Upper lobe of left lung (tissue), 6 donors: ENCODE measurements at regions not wholly inside any gene's neighbourhood (a gene's known extent, or its start where the extent isn't known, plus 50 kb on each side); places are given as distances from the start of the nearest gene placed in this dataset.
"Not testable (repeated sequence)": the region's sequence is repeated elsewhere in the genome, so short reads cannot be mapped to it uniquely, and the experiment has no call there.

Source experiments
- ATAC-seq, 2 donors: fragments of 200-7000 bp; cut with Tn5 transposase; one replicate each; pipeline ENCODE4 v1.9.1; 2022; ENCODE audit warnings: mild to moderate bottlenecking in 2 of 2, moderate library complexity in 2 of 2; ENCODE audit not compliant: low FRiP score in 2 of 2
- DNase-seq, 2 donors: peaks; one replicate each; pipeline ENCODE4 v3.0.0-alpha.2; 2019 to 2020
- H3K27ac ChIP-seq, 4 donors: fragments of 200-600 bp; sonication (generic); one replicate each; pipeline ENCODE4 v1.5.1; 2016 to 2019
- H3K27me3 ChIP-seq, 4 donors: fragments of 200-600 bp; sonication (generic); one replicate each; pipeline ENCODE4 v1.5.1; 2017 to 2019
- H3K36me3 ChIP-seq, 4 donors: fragments of 200-600 bp; sonication (generic); one replicate each; pipeline ENCODE4 v1.5.1; 2016 to 2019
- H3K4me1 ChIP-seq, 4 donors: fragments of 200-600 bp; sonication (generic); one replicate each; pipeline ENCODE4 v1.5.1; 2018 to 2019
- H3K4me3 ChIP-seq, 4 donors: fragments of 200-600 bp; sonication (generic); one replicate each; pipeline ENCODE4 v1.5.1; 2017 to 2019; ENCODE audit warnings: mild to moderate bottlenecking in 2 of 4, moderate library complexity in 1 of 4
- H3K9me3 ChIP-seq, 4 donors: fragments of 200-600 bp; sonication (generic); one replicate each; pipeline ENCODE4 v1.5.1; 2018 to 2019
- CTCF ChIP-seq, 6 experiments: fragments of 450-650 bp in 4 of 6; fragments of 200-600 bp in 2 of 6; sonication (generic) in 2 of 6; IDR thresholded peaks; one replicate each; pipeline ENCODE4 v1.5.1; 2016 to 2019; ENCODE audit warnings: antibody characterized with exemption in 6 of 6
- EP300 ChIP-seq, 4 donors: sonication (generic); formaldehyde crosslinking; IDR thresholded peaks; one replicate each; pipeline ENCODE4 v1.5.1; 2017; ENCODE audit warnings: antibody characterized with exemption in 4 of 4, control low read depth in 2 of 4
- POLR2A ChIP-seq, 4 donors: fragments of 450-650 bp; IDR thresholded peaks; one replicate each; pipeline ENCODE4 v1.5.1; 2016 to 2017; ENCODE audit warnings: antibody characterized with exemption in 4 of 4, mild to moderate bottlenecking in 2 of 4
- POLR2AphosphoS5 ChIP-seq, 2 donors: sonication (generic); formaldehyde crosslinking; IDR thresholded peaks; one replicate each; pipeline ENCODE4 v1.5.1; 2017; ENCODE audit warnings: antibody characterized with exemption in 2 of 2
- WGBS, 2 donors: methylation state at CpG; one replicate each; pipeline ENCODE4 v1.1.5; 2017 to 2018; 5-methylcytosine and 5-hydroxymethylcytosine counted together
- donor health status: DM: no; HTN: no; CAD: no; lungs with moderate emphysema.
- donor health status: DM: no; HTN: yes; CAD: no; lungs with severe emphysema.

- no peaks in the 10 kb centered on the region for H3K4me1 ChIP-seq
- no peaks in the 10 kb centered on the region for H3K9me3 ChIP-seq
- no peak overlapping the region for H3K4me3 ChIP-seq
- DNase-seq (no peak), ATAC-seq (peak in 1 of 2 donors; percentile 5)
- WGBS, 2 donors, result 73 to 79% methylated on average over 5 to 15 of the region's 15 CpGs
- no peaks in the 10 kb centered on the region for H3K36me3 ChIP-seq
- no peak for TF ChIP-seq EP300 (IDR thresholded peaks at IDR 0.05)
- TF ChIP-seq CTCF (IDR thresholded peaks at IDR 0.05), result no peak
- no peak for TF ChIP-seq POLR2AphosphoS5 (IDR thresholded peaks at IDR 0.05)
- no peak for TF ChIP-seq POLR2A (IDR thresholded peaks at IDR 0.05)
- H3K27ac ChIP-seq, result no peak overlapping the region
- no peaks in the 10 kb centered on the region for H3K27me3 ChIP-seq
Observed at GRCh38 chr2:10225291-10226037, 77.2 kb upstream of the HPCAL1 start.

GRCh38 chr2:10226038-10226724 is 76.5 kb upstream of the HPCAL1 start:
- ATAC-seq (no peak), DNase-seq (no peak)
- Histone ChIP-seq H3K36me3 (no peaks in the 10 kb centered on the region), H3K27ac (no peak overlapping the region), H3K4me1 (no peaks in the 10 kb centered on the region), H3K27me3 (no peaks in the 10 kb centered on the region), H3K9me3 (no peaks in the 10 kb centered on the region), H3K4me3 (no peak overlapping the region)
- WGBS, 2 donors, result 89 to 91% methylated on average over 13 to 18 of the region's 19 CpGs
- TF ChIP-seq POLR2AphosphoS5 (IDR thresholded peaks at IDR 0.05) (no peak), CTCF (IDR thresholded peaks at IDR 0.05) (no peak), POLR2A (IDR thresholded peaks at IDR 0.05) (no peak), EP300 (IDR thresholded peaks at IDR 0.05) (no peak)

GRCh38 chr2:10228611-10229365 is 73.9 kb upstream of the HPCAL1 start:
- no peak for ATAC-seq
- no peaks in the 10 kb centered on the region for H3K36me3 ChIP-seq
- TF ChIP-seq EP300 (IDR thresholded peaks at IDR 0.05), result no peak
- TF ChIP-seq POLR2AphosphoS5 (IDR thresholded peaks at IDR 0.05), result no peak
- WGBS, 2 donors, result 80 to 81% methylated on average over 7 to 19 of the region's 20 CpGs
- H3K27ac ChIP-seq, result no peak overlapping the region
- H3K9me3 ChIP-seq, result no peaks in the 10 kb centered on the region
- no peak for DNase-seq
- no peaks in the 10 kb centered on the region for H3K27me3 ChIP-seq
- no peaks in the 10 kb centered on the region for H3K4me1 ChIP-seq
- no peak overlapping the region for H3K4me3 ChIP-seq

GRCh38 chr2:10229462-10230099 is 73.1 kb upstream of the HPCAL1 start:
- H3K4me3 ChIP-seq, result no peak overlapping the region
- no peaks in the 10 kb centered on the region for H3K36me3 ChIP-seq
- TF ChIP-seq POLR2AphosphoS5 (IDR thresholded peaks at IDR 0.05) (no peak), EP300 (IDR thresholded peaks at IDR 0.05) (no peak), POLR2A (IDR thresholded peaks at IDR 0.05) (no peak), CTCF (IDR thresholded peaks at IDR 0.05) (no peak)
- H3K9me3 ChIP-seq, result no peaks in the 10 kb centered on the region
- DNase-seq (no peak), ATAC-seq (no peak)
- WGBS, 2 donors, result 88 to 89% methylated on average over 5 to 9 of the region's 9 CpGs
- no peaks in the 10 kb centered on the region for H3K4me1 ChIP-seq
- no peaks in the 10 kb centered on the region for H3K27me3 ChIP-seq
- no peak overlapping the region for H3K27ac ChIP-seq

- Histone ChIP-seq H3K4me3 (no peak overlapping the region), H3K27ac (no peak overlapping the region), H3K9me3 (no peaks in the 10 kb centered on the region), H3K27me3 (no peaks in the 10 kb centered on the region), H3K36me3 (no peaks in the 10 kb centered on the region), H3K4me1 (no peaks in the 10 kb centered on the region)
- DNase-seq (no peak), ATAC-seq (no peak)
- whole genome bisulfite sequencing, 2 donors, result 85 to 89% methylated on average over 5 of the region's 5 CpGs
- TF ChIP-seq POLR2A (IDR thresholded peaks at IDR 0.05) (no peak), POLR2AphosphoS5 (IDR thresholded peaks at IDR 0.05) (no peak), CTCF (IDR thresholded peaks at IDR 0.05) (no peak), EP300 (IDR thresholded peaks at IDR 0.05) (no peak)
Observed at GRCh38 chr2:10230499-10230898, 72.2 kb upstream of the HPCAL1 start.

- not testable (repeated sequence) for H3K9me3 ChIP-seq, H3K36me3 ChIP-seq, DNase-seq, H3K4me3 ChIP-seq, H3K4me1 ChIP-seq, ATAC-seq, H3K27me3 ChIP-seq, H3K27ac ChIP-seq
- 89 to 95% methylated on average over 11 of the region's 11 CpGs for WGBS, 2 donors
Observed at GRCh38 chr2:10230921-10231320, 71.8 kb upstream of the HPCAL1 start.
